Neural progenitor cell (in vitro differentiated cells): ENCODE measurements at regions not wholly inside any gene's neighbourhood (a gene's known extent, or its start where the extent isn't known, plus 50 kb on each side); places are given as distances from the start of the nearest gene placed in this dataset.

ENCODE experiments used
- DNase-seq: peaks from one replicate; pipeline ENCODE4 v3.0.0-alpha.2; 2016; ENCODE audit warnings: low spot score
- H2AFZ ChIP-seq: fragments of 200-600 bp; sonication (generic); replicated peaks from 2 replicates; pipeline ENCODE4 v1.6.1; 2016; ENCODE audit warnings: antibody characterized with exemption
- H3F3A ChIP-seq: fragments of 200-600 bp; sonication (generic); 2 replicates; pipeline ENCODE4 v1.6.1; 2016; ENCODE audit warnings: antibody characterized with exemption, low read depth
- H3K27ac ChIP-seq: fragments of 200-600 bp; sonication (generic); 2 replicates; pipeline ENCODE4 v1.5.1; 2016; ENCODE audit warnings: mild to moderate bottlenecking
- H3K27me3 ChIP-seq: fragments of 200-600 bp; sonication (generic); 2 replicates; pipeline ENCODE4 v1.6.1; 2016; ENCODE audit warnings: mild to moderate bottlenecking, moderate library complexity
- H3K36me3 ChIP-seq: fragments of 200-600 bp; sonication (generic); 2 replicates; pipeline ENCODE4 v1.5.1; 2016
- H3K4me1 ChIP-seq: fragments of 200-600 bp; sonication (generic); 2 replicates; pipeline ENCODE4 v1.6.1; 2016; ENCODE audit warnings: mixed run types
- H3K4me2 ChIP-seq: fragments of 200-600 bp; sonication (generic); 2 replicates; pipeline ENCODE4 v1.6.1; 2016
- H3K4me3 ChIP-seq: fragments of 200-600 bp; sonication (generic); 2 replicates; pipeline ENCODE4 v1.5.1; 2016
- H3K79me2 ChIP-seq: fragments of 200-600 bp; sonication (generic); 2 replicates; pipeline ENCODE4 v1.6.1; 2016; ENCODE audit warnings: low read depth
- H3K9ac ChIP-seq: fragments of 200-600 bp; sonication (generic); 2 replicates; pipeline ENCODE4 v1.6.1; 2016
- H3K9me3 ChIP-seq: fragments of 200-600 bp; sonication (generic); 2 replicates; pipeline ENCODE4 v1.5.1; 2016; ENCODE audit warnings: low read depth
- H4K20me1 ChIP-seq: fragments of 200-600 bp; sonication (generic); 2 replicates; pipeline ENCODE4 v1.6.1; 2016; ENCODE audit warnings: low read depth
- H3K27ac Mint-ChIP-seq: 3 replicates; pipeline ENCODE4 v1.8.0; 2021; ENCODE audit warnings: mixed read lengths
- H3K27me3 Mint-ChIP-seq: 2 replicates; pipeline ENCODE4 v1.8.0; 2022; ENCODE audit warnings: low read depth, mild to moderate bottlenecking, inconsistent platforms, moderate library complexity, mixed read lengths; ENCODE audit not compliant: insufficient read depth
- H3K36me3 Mint-ChIP-seq: 3 replicates; pipeline ENCODE4 v1.8.0; 2021; ENCODE audit warnings: mixed read lengths
- H3K4me1 Mint-ChIP-seq: 3 replicates; pipeline ENCODE4 v1.8.0; 2021; ENCODE audit warnings: mixed read lengths
- H3K4me3 Mint-ChIP-seq: 3 replicates; pipeline ENCODE4 v1.8.0; 2021; ENCODE audit warnings: mild to moderate bottlenecking, moderate library complexity, mixed read lengths
- H3K9me3 Mint-ChIP-seq: 3 replicates; pipeline ENCODE4 v1.8.0; 2020; ENCODE audit warnings: mixed read lengths
- EZH2 ChIP-seq: fragments of 200-600 bp; sonication (generic); IDR thresholded peaks from 2 replicates; pipeline ENCODE4 v1.6.1; 2017; ENCODE audit warnings: antibody characterized with exemption, mild to moderate bottlenecking, moderate library complexity
- EZH2phosphoT487 ChIP-seq: fragments of 200-600 bp; sonication (generic); IDR thresholded peaks from 2 replicates; pipeline ENCODE4 v1.6.1; 2017; ENCODE audit warnings: antibody characterized with exemption
- TF ChIP-seq, protein P1 (sequence below): fragments of 200-600 bp; sonication (generic); IDR thresholded peaks from 2 replicates; pipeline ENCODE4 v1.5.1; 2017; ENCODE audit warnings: antibody characterized with exemption, mild to moderate bottlenecking

- no peak overlapping the region for H3K4me3 Mint-ChIP-seq
These were observed 310.5 kb downstream of the GPAM start for GRCh38 chr10:111873041-111873440.

GRCh38 chr10:111873621-111874135 is 309.9 kb downstream of the GPAM start:
- H3K27ac Mint-ChIP-seq, result no peak overlapping the region
- H4K20me1 ChIP-seq, result no peaks in the 10 kb centered on the region
- H3K4me1 ChIP-seq, result no peaks in the 10 kb centered on the region
- H3K4me2 ChIP-seq, result no peak overlapping the region
- H2AFZ ChIP-seq, result no peak overlapping the region
- no peak overlapping the region for H3K4me3 ChIP-seq
- peaks cover 7% of the 10 kb centered on the region for H3K9me3 Mint-ChIP-seq
- H3F3A ChIP-seq, result no peaks in the 10 kb centered on the region
- H3K36me3 ChIP-seq, result no peaks in the 10 kb centered on the region
- H3K79me2 ChIP-seq, result no peaks in the 10 kb centered on the region
- no peak for DNase-seq
- TF ChIP-seq, protein P1, sequence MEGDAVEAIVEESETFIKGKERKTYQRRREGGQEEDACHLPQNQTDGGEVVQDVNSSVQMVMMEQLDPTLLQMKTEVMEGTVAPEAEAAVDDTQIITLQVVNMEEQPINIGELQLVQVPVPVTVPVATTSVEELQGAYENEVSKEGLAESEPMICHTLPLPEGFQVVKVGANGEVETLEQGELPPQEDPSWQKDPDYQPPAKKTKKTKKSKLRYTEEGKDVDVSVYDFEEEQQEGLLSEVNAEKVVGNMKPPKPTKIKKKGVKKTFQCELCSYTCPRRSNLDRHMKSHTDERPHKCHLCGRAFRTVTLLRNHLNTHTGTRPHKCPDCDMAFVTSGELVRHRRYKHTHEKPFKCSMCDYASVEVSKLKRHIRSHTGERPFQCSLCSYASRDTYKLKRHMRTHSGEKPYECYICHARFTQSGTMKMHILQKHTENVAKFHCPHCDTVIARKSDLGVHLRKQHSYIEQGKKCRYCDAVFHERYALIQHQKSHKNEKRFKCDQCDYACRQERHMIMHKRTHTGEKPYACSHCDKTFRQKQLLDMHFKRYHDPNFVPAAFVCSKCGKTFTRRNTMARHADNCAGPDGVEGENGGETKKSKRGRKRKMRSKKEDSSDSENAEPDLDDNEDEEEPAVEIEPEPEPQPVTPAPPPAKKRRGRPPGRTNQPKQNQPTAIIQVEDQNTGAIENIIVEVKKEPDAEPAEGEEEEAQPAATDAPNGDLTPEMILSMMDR, result no peak
- no peak for TF ChIP-seq EZH2
- no peak for TF ChIP-seq EZH2phosphoT487
- no peak overlapping the region for H3K4me3 Mint-ChIP-seq
- no peaks in the 10 kb centered on the region for H3K27me3 ChIP-seq
- H3K27me3 Mint-ChIP-seq, result peaks cover 6% of the 10 kb centered on the region
- H3K27ac ChIP-seq, result no peak overlapping the region
- H3K36me3 Mint-ChIP-seq, result no peaks in the 10 kb centered on the region
- H3K9ac ChIP-seq, result no peak overlapping the region
- no peaks in the 10 kb centered on the region for H3K4me1 Mint-ChIP-seq
- no peaks in the 10 kb centered on the region for H3K9me3 ChIP-seq

More at GRCh38 chr10:111873041-111873440, 310.5 kb downstream of the GPAM start:
- Histone ChIP-seq H3K4me3 (no peak overlapping the region), H4K20me1 (no peaks in the 10 kb centered on the region), H3K9me3 (no peaks in the 10 kb centered on the region), H3K27ac (no peak overlapping the region), H3K27me3 (no peaks in the 10 kb centered on the region), H3K36me3 (no peaks in the 10 kb centered on the region), H3F3A (no peaks in the 10 kb centered on the region), H2AFZ (no peak overlapping the region), H3K4me2 (no peak overlapping the region), H3K9ac (no peak overlapping the region), H3K4me1 (no peaks in the 10 kb centered on the region), H3K79me2 (no peaks in the 10 kb centered on the region)
- H3K9me3 Mint-ChIP-seq, result peaks cover 6% of the 10 kb centered on the region
- TF ChIP-seq, protein P1, result no peak
- no peak for TF ChIP-seq EZH2phosphoT487
- no peak for TF ChIP-seq EZH2
- H3K4me1 Mint-ChIP-seq, result no peaks in the 10 kb centered on the region
- DNase-seq, result no peak
- H3K27me3 Mint-ChIP-seq, result peaks cover 5% of the 10 kb centered on the region
- H3K27ac Mint-ChIP-seq, result no peak overlapping the region
- H3K36me3 Mint-ChIP-seq, result no peaks in the 10 kb centered on the region

- no peak overlapping the region for H3K4me3 ChIP-seq
- Mint-ChIP-seq H3K4me3 (no peak overlapping the region), H3K27ac (no peak overlapping the region), H3K36me3 (no peaks in the 10 kb centered on the region), H3K27me3 (peaks cover 8% of the 10 kb centered on the region), H3K4me1 (no peaks in the 10 kb centered on the region), H3K9me3 (peaks cover 7% of the 10 kb centered on the region)
- no peaks in the 10 kb centered on the region for H3K36me3 ChIP-seq
- no peak for DNase-seq
- no peaks in the 10 kb centered on the region for H3F3A ChIP-seq
- no peak overlapping the region for H2AFZ ChIP-seq
- H3K79me2 ChIP-seq, result no peaks in the 10 kb centered on the region
- no peaks in the 10 kb centered on the region for H3K27me3 ChIP-seq
- no peak overlapping the region for H3K9ac ChIP-seq
- H3K4me2 ChIP-seq, result no peak overlapping the region
- H3K27ac ChIP-seq, result no peak overlapping the region
- no peaks in the 10 kb centered on the region for H3K4me1 ChIP-seq
- no peaks in the 10 kb centered on the region for H4K20me1 ChIP-seq
- no peaks in the 10 kb centered on the region for H3K9me3 ChIP-seq
- TF ChIP-seq, protein P1, result no peak
- TF ChIP-seq EZH2 (no peak), EZH2phosphoT487 (no peak)
These were observed 309.0 kb downstream of the GPAM start for GRCh38 chr10:111874576-111874975.
